HEK293 (cell line): ENCODE measurements at regions not wholly inside any gene's neighbourhood (a gene's known extent, or its start where the extent isn't known, plus 50 kb on each side); places are given as distances from the start of the nearest gene placed in this dataset.
"Not testable (repeated sequence)": the region's sequence is repeated elsewhere in the genome, so short reads cannot be mapped to it uniquely, and the experiment has no call there.

Source experiments
- CTCF ChIP-seq: fragments of 450-650 bp; formaldehyde crosslinking; IDR thresholded peaks from 2 replicates; pipeline ENCODE4 v1.5.1; 2016; ENCODE audit warnings: missing biosample characterization, missing genetic modification characterization
- INSM2 ChIP-seq: fragments of 450-650 bp; formaldehyde crosslinking; IDR thresholded peaks from 2 replicates; pipeline ENCODE4 v1.5.1; 2016; ENCODE audit warnings: missing biosample characterization, missing genetic modification characterization
- ZNF214 ChIP-seq: fragments of 450-650 bp; formaldehyde crosslinking; IDR thresholded peaks from 2 replicates; pipeline ENCODE4 v1.5.1; 2017; ENCODE audit warnings: missing biosample characterization, mild to moderate bottlenecking, missing genetic modification characterization, borderline replicate concordance
- ZNF266 ChIP-seq: fragments of 450-650 bp; formaldehyde crosslinking; IDR thresholded peaks from 2 replicates; pipeline ENCODE4 v1.5.1; 2016; ENCODE audit warnings: missing biosample characterization, missing genetic modification characterization, low read depth
- ZNF530 ChIP-seq: fragments of 450-650 bp; formaldehyde crosslinking; IDR thresholded peaks from 2 replicates; pipeline ENCODE4 v1.5.1; 2016; ENCODE audit warnings: low read depth, missing biosample characterization, missing genetic modification characterization
- ZNF639 ChIP-seq: fragments of 450-650 bp; formaldehyde crosslinking; IDR thresholded peaks from 2 replicates; pipeline ENCODE4 v1.5.1; 2016; ENCODE audit warnings: missing biosample characterization, missing genetic modification characterization

- TF ChIP-seq ZNF639 (tag by site-specific recombination); CTCF; ZNF530 (tag by site-specific recombination); ZNF266 (tag by site-specific recombination); ZNF214 (tag by site-specific recombination); INSM2 (tag by site-specific recombination): not testable (repeated sequence)
Measured at GRCh38 chr6:57821325-57821724, 503.9 kb downstream of the PRIM2 start.
